Activated T-helper 1 cell treated with anti-CD3 and anti-CD28 coated beads, Interleukin-12 subunit alpha, Interleukin-12 subunit beta, Interleukin-2, Interleukin-4 antibody, amounts not matched to agents 30 ng/mL and 10 ng/mL and 1 ng/mL, durations not matched to agents 14 hours and 24 hours and 36 hours (primary cell): ENCODE measurements at regions not wholly inside any gene's neighbourhood (a gene's known extent, or its start where the extent isn't known, plus 50 kb on each side); places are given as distances from the start of the nearest gene placed in this dataset.
"Not testable (repeated sequence)": the region's sequence is repeated elsewhere in the genome, so short reads cannot be mapped to it uniquely, and the experiment has no call there.

Source experiments
- DNase-seq: peaks from one replicate; pipeline ENCODE4 v3.0.0; 2021; ENCODE audit warnings: low spot score
- H3K27ac Mint-ChIP-seq: one replicate; pipeline ENCODE4 v1.8.0; 2021; ENCODE audit warnings: mild to moderate bottlenecking, mixed read lengths
- H3K27me3 Mint-ChIP-seq: one replicate; pipeline ENCODE4 v1.8.0; 2022; ENCODE audit warnings: mild to moderate bottlenecking, moderate library complexity, mixed read lengths; ENCODE audit not compliant: insufficient read depth
- H3K36me3 Mint-ChIP-seq: one replicate; pipeline ENCODE4 v1.8.0; 2021; ENCODE audit warnings: low read depth, mixed read lengths
- H3K4me1 Mint-ChIP-seq: one replicate; pipeline ENCODE4 v1.8.0; 2021; ENCODE audit warnings: low read depth, mixed read lengths
- H3K4me3 Mint-ChIP-seq: one replicate; pipeline ENCODE4 v1.8.0; 2021; ENCODE audit warnings: mild to moderate bottlenecking, moderate library complexity, mixed read lengths
- H3K9me3 Mint-ChIP-seq: one replicate; pipeline ENCODE4 v1.8.0; 2021; ENCODE audit warnings: mixed read lengths
- intact Hi-C: fragments of 100-400 bp; cut with micrococcal nuclease; formaldehyde crosslinking; loops from one replicate; pipeline ENCODE4 v1.15.1; 2024

GRCh38 chr9:13923381-13923780 is 390.6 kb downstream of the NFIB start:
- Mint-ChIP-seq H3K9me3 (peaks cover 7% of the 10 kb centered on the region), H3K27ac (no peak overlapping the region), H3K27me3 (no peaks in the 10 kb centered on the region), H3K4me3 (no peak overlapping the region), H3K36me3 (no peaks in the 10 kb centered on the region), H3K4me1 (no peaks in the 10 kb centered on the region)
- DNase-seq, result no peak
- intact Hi-C loops, result no loop called here

- Mint-ChIP-seq H3K36me3 (no peaks in the 10 kb centered on the region), H3K9me3 (peaks cover 3% of the 10 kb centered on the region), H3K27ac (no peak overlapping the region), H3K4me1 (no peaks in the 10 kb centered on the region), H3K4me3 (no peak overlapping the region), H3K27me3 (no peaks in the 10 kb centered on the region)
- intact Hi-C loops, result no loop called here
- no peak for DNase-seq
Measured at GRCh38 chr9:13920557-13920956, 393.4 kb downstream of the NFIB start.

GRCh38 chr9:13919401-13919800 is 394.5 kb downstream of the NFIB start:
- DNase-seq, result no peak
- Mint-ChIP-seq H3K4me1 (no peaks in the 10 kb centered on the region), H3K27me3 (no peaks in the 10 kb centered on the region), H3K36me3 (no peaks in the 10 kb centered on the region), H3K27ac (no peak overlapping the region), H3K4me3 (no peak overlapping the region), H3K9me3 (peaks cover 3% of the 10 kb centered on the region)
- intact Hi-C loops, result no loop called here

GRCh38 chr9:13917534-13917933 is 396.4 kb downstream of the NFIB start:
- Mint-ChIP-seq H3K9me3 (peaks cover 3% of the 10 kb centered on the region), H3K27ac (no peak overlapping the region), H3K36me3 (no peaks in the 10 kb centered on the region), H3K4me3 (no peak overlapping the region), H3K27me3 (no peaks in the 10 kb centered on the region), H3K4me1 (no peaks in the 10 kb centered on the region)
- intact Hi-C loops, result no loop called here
- DNase-seq, result no peak

- Mint-ChIP-seq H3K27me3 (no peaks in the 10 kb centered on the region), H3K27ac (no peak overlapping the region), H3K4me1 (no peaks in the 10 kb centered on the region), H3K36me3 (no peaks in the 10 kb centered on the region), H3K9me3 (peaks cover 3% of the 10 kb centered on the region), H3K4me3 (no peak overlapping the region)
- intact Hi-C loops, result no loop called here
- no peak for DNase-seq
Measured at GRCh38 chr9:13915591-13916301, 398.2 kb downstream of the NFIB start.

GRCh38 chr9:13915131-13915530 is 398.8 kb downstream of the NFIB start:
- intact Hi-C loops, result no loop called here
- Mint-ChIP-seq H3K4me3 (no peak overlapping the region), H3K9me3 (peaks cover 9% of the 10 kb centered on the region), H3K4me1 (no peaks in the 10 kb centered on the region), H3K36me3 (no peaks in the 10 kb centered on the region), H3K27ac (no peak overlapping the region), H3K27me3 (no peaks in the 10 kb centered on the region)
- no peak for DNase-seq

GRCh38 chr9:13911473-13911872 is 402.5 kb downstream of the NFIB start:
- H3K27ac Mint-ChIP-seq, result no peak overlapping the region
- no peaks in the 10 kb centered on the region for H3K27me3 Mint-ChIP-seq
- no peaks in the 10 kb centered on the region for H3K4me1 Mint-ChIP-seq
- H3K36me3 Mint-ChIP-seq, result no peaks in the 10 kb centered on the region
- intact Hi-C loops, result no loop called here
- H3K9me3 Mint-ChIP-seq, result peaks cover 13% of the 10 kb centered on the region
- DNase-seq, result no peak
- no peak overlapping the region for H3K4me3 Mint-ChIP-seq

- H3K4me3 Mint-ChIP-seq, H3K4me1 Mint-ChIP-seq, H3K36me3 Mint-ChIP-seq, H3K27ac Mint-ChIP-seq, H3K27me3 Mint-ChIP-seq, intact Hi-C loops, DNase-seq: not testable (repeated sequence)
- peaks cover 25% of the 10 kb centered on the region for H3K9me3 Mint-ChIP-seq
Measured at GRCh38 chr9:13907842-13908241, 406.1 kb downstream of the NFIB start.

GRCh38 chr9:13904746-13905145 is 409.2 kb downstream of the NFIB start:
- DNase-seq, result no peak
- no peaks in the 10 kb centered on the region for H3K36me3 Mint-ChIP-seq
- H3K27ac Mint-ChIP-seq, result no peak overlapping the region
- H3K9me3 Mint-ChIP-seq, result peaks cover 19% of the 10 kb centered on the region
- no peaks in the 10 kb centered on the region for H3K27me3 Mint-ChIP-seq
- intact Hi-C loops, result loop anchor here (5.0 kb wide), 1 partner anchor 37 kb away; no protein-coding TSS in a partner anchor
- H3K4me3 Mint-ChIP-seq, result no peak overlapping the region
- no peaks in the 10 kb centered on the region for H3K4me1 Mint-ChIP-seq

GRCh38 chr9:13904311-13904710 is 409.6 kb downstream of the NFIB start:
- intact Hi-C loops, result loop anchor here (5.0 kb wide), 1 partner anchor 37 kb away; no protein-coding TSS in a partner anchor
- Mint-ChIP-seq H3K36me3 (no peaks in the 10 kb centered on the region), H3K4me3 (no peak overlapping the region), H3K9me3 (peaks cover 19% of the 10 kb centered on the region), H3K27ac (no peak overlapping the region), H3K27me3 (no peaks in the 10 kb centered on the region), H3K4me1 (no peaks in the 10 kb centered on the region)
- DNase-seq, result no peak

- Mint-ChIP-seq H3K36me3 (no peaks in the 10 kb centered on the region), H3K4me3 (no peak overlapping the region), H3K9me3 (peaks cover 13% of the 10 kb centered on the region), H3K27me3 (no peaks in the 10 kb centered on the region), H3K27ac (no peak overlapping the region), H3K4me1 (no peaks in the 10 kb centered on the region)
- intact Hi-C loops, result loop anchor here (5.0 kb wide), 1 partner anchor 35 kb away; no protein-coding TSS in a partner anchor
- DNase-seq, result no peak
Measured at GRCh38 chr9:13902286-13903066, 411.5 kb downstream of the NFIB start.

GRCh38 chr9:13901176-13901575 is 412.8 kb downstream of the NFIB start:
- Mint-ChIP-seq H3K36me3 (no peaks in the 10 kb centered on the region), H3K4me1 (no peaks in the 10 kb centered on the region), H3K27ac (no peak overlapping the region), H3K4me3 (no peak overlapping the region), H3K27me3 (no peaks in the 10 kb centered on the region), H3K9me3 (peaks cover 9% of the 10 kb centered on the region)
- intact Hi-C loops, result loop anchor here (5.0 kb wide), 1 partner anchor 34 kb away; no protein-coding TSS in a partner anchor
- no peak for DNase-seq

GRCh38 chr9:13900449-13900848 is 413.5 kb downstream of the NFIB start:
- no peak overlapping the region for H3K4me3 Mint-ChIP-seq
- DNase-seq, result no peak
- H3K36me3 Mint-ChIP-seq, result no peaks in the 10 kb centered on the region
- peaks cover 4% of the 10 kb centered on the region for H3K9me3 Mint-ChIP-seq
- intact Hi-C loops, result loop anchor here (5.0 kb wide), 1 partner anchor 33 kb away; no protein-coding TSS in a partner anchor
- H3K4me1 Mint-ChIP-seq, result no peaks in the 10 kb centered on the region
- no peak overlapping the region for H3K27ac Mint-ChIP-seq
- no peaks in the 10 kb centered on the region for H3K27me3 Mint-ChIP-seq
